ENCODE measurements at regions not wholly inside any gene's neighbourhood (a gene's known extent, or its start where the extent isn't known, plus 50 kb on each side); places are given as distances from the start of the nearest gene placed in this dataset.

GRCh38 chr14:38958589-38958988 lies 144.4 kb downstream of the SEC23A start:
- TF ChIP-seq EZH2phosphoT487 (IDR thresholded peaks at IDR 0.05; ENCODE audit: borderline replicate concordance), result no peak
- TF ChIP-seq CTCF (IDR thresholded peaks at IDR 0.05 in 2 of 3, conservative IDR thresholded peaks at IDR 0.05 in 1 of 3; ENCODE audit: borderline replicate concordance in 1 of 3, insufficient read depth in 1 of 3, low read depth in 2 of 3, low read length in 2 of 3), result no peak
- no peak for TF ChIP-seq POLR2AphosphoS5 (IDR thresholded peaks at IDR 0.05; ENCODE audit: low read depth, low read length)
- TF ChIP-seq ZNF274 (IDR thresholded peaks at IDR 0.05; ENCODE audit: low read depth, low read length), result no peak
- no peak for TF ChIP-seq CEBPB (IDR thresholded peaks at IDR 0.05; ENCODE audit: low read depth)
- no peak for TF ChIP-seq TCF7L2 (IDR thresholded peaks at IDR 0.05; ENCODE audit: borderline replicate concordance, extremely low read depth, insufficient read depth, insufficient read length)
- TF ChIP-seq ATF3 (IDR thresholded peaks at IDR 0.05), result no peak
- no peak for TF ChIP-seq EGR1 (IDR thresholded peaks at IDR 0.05; ENCODE audit: low read depth)
- no peak for TF ChIP-seq YY1 (IDR thresholded peaks at IDR 0.05; ENCODE audit: extremely low read depth, insufficient replicate concordance, low read depth, low read length)

All from HCT116 (cell line).